DOHH2 (cell line): ENCODE measurements at regions not wholly inside any gene's neighbourhood (a gene's known extent, or its start where the extent isn't known, plus 50 kb on each side); places are given as distances from the start of the nearest gene placed in this dataset.

ENCODE experiments used
- EZH2phosphoT487 ChIP-seq: fragments of 200-600 bp; sonication (generic); IDR thresholded peaks from 2 replicates; pipeline ENCODE4 v1.6.1; 2017; ENCODE audit warnings: borderline replicate concordance, mild to moderate bottlenecking, antibody characterized with exemption, low read length, moderate library complexity, mixed read lengths
- TF ChIP-seq, protein P1 (sequence below): fragments of 200-600 bp; sonication (generic); IDR thresholded peaks from one replicate; pipeline ENCODE4 v1.5.1; 2014; ENCODE audit warnings: antibody characterized with exemption, mild to moderate bottlenecking, low read depth, low read length; ENCODE audit not compliant: poor library complexity, severe bottlenecking

DNA sequence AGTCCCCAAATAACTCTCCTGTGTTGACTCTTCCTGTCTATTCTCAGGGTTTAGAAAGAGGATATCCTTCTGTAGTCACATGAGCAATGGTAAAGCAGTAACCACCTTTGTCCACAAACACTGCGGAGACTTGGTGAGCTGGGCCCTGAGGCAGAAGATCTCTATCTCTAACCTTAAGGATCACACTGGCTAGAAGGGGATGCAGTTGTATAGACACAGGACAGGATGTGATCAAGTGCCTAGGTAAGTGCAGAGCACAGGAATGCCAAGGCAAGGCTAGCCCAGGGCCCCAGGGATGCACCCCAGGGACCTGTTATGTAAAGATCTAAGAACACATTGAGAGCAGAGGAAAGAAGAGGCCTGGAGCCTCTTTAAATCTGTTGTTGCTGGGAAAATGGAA is 610.5 kb downstream of the IRX1 start:
- TF ChIP-seq, protein P1, sequence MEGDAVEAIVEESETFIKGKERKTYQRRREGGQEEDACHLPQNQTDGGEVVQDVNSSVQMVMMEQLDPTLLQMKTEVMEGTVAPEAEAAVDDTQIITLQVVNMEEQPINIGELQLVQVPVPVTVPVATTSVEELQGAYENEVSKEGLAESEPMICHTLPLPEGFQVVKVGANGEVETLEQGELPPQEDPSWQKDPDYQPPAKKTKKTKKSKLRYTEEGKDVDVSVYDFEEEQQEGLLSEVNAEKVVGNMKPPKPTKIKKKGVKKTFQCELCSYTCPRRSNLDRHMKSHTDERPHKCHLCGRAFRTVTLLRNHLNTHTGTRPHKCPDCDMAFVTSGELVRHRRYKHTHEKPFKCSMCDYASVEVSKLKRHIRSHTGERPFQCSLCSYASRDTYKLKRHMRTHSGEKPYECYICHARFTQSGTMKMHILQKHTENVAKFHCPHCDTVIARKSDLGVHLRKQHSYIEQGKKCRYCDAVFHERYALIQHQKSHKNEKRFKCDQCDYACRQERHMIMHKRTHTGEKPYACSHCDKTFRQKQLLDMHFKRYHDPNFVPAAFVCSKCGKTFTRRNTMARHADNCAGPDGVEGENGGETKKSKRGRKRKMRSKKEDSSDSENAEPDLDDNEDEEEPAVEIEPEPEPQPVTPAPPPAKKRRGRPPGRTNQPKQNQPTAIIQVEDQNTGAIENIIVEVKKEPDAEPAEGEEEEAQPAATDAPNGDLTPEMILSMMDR = no peak
- TF ChIP-seq EZH2phosphoT487 = no peak
